SH-SY5Y (cell line): ENCODE measurements at regions not wholly inside any gene's neighbourhood (a gene's known extent, or its start where the extent isn't known, plus 50 kb on each side); places are given as distances from the start of the nearest gene placed in this dataset.

ENCODE experiments used
- GATA2 ChIP-seq: IDR thresholded peaks from 2 replicates; pipeline ENCODE4 v1.6.1; 2011; ENCODE audit warnings: mild to moderate bottlenecking, low read depth, low read length
- GATA3 ChIP-seq: IDR thresholded peaks from 2 replicates; pipeline ENCODE4 v1.6.1; 2011; ENCODE audit warnings: low read depth, mild to moderate bottlenecking, low read length, moderate library complexity

DNA sequence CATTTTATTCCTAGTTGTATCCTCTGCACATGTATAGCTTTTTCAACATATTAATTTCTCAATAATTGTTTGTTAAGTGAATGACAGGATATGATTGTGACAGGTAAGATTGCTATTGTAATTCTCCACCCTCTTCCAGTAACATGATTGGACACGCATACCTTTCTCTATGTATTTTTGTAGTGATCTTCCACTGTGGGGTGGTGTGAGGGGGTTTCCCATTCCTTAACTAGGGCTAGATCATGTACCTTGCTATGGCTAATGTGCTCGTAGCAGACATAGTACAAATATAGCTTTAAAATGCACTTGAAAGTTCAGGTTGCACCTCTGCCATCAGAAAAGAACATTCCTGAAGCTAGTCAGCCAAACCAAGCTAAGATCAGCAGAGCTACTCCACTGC is 2392.8 kb upstream of the RAG2 start:
- TF ChIP-seq GATA2: no peak
- no peak for TF ChIP-seq GATA3
